Spinal cord (tissue), 9 donors: ENCODE measurements at regions not wholly inside any gene's neighbourhood (a gene's known extent, or its start where the extent isn't known, plus 50 kb on each side); places are given as distances from the start of the nearest gene placed in this dataset.

Experiments
- DNase-seq, 6 donors: peaks; one replicate each; pipeline versions ENCODE4 v3.0.0 to v3.0.0-alpha.2; 2013 to 2015; ENCODE audit warnings: low spot score in 6 of 6, low read depth in 4 of 6
- H3K27ac ChIP-seq: one replicate; pipeline ENCODE4 v1.5.1; 2013; ENCODE audit warnings: low read depth, low read length, control low read depth
- H3K27me3 ChIP-seq: one replicate; pipeline ENCODE4 v1.6.1; 2013; ENCODE audit warnings: low read length; ENCODE audit not compliant: control insufficient read depth, insufficient read depth
- H3K36me3 ChIP-seq: one replicate; pipeline ENCODE4 v1.6.1; 2013; ENCODE audit warnings: low read length; ENCODE audit not compliant: control insufficient read depth, insufficient read depth
- H3K4me1 ChIP-seq: one replicate; pipeline ENCODE4 v1.6.1; 2013; ENCODE audit warnings: low read length; ENCODE audit not compliant: control insufficient read depth, insufficient read depth
- H3K4me3 ChIP-seq: one replicate; pipeline ENCODE4 v1.5.1; 2013; ENCODE audit warnings: low read depth, low read length, control low read depth
- H3K9me3 ChIP-seq: one replicate; pipeline ENCODE4 v1.6.1; 2013; ENCODE audit warnings: low read length; ENCODE audit not compliant: control insufficient read depth, insufficient read depth
- WGBS: methylation state at CpG from one replicate; pipeline ENCODE4 v1.1.5; 2013; ENCODE audit warnings: missing lambda C conversion rate; ENCODE audit not compliant: insufficient coverage; 5-methylcytosine and 5-hydroxymethylcytosine counted together
- donor health status: healthy.

DNA sequence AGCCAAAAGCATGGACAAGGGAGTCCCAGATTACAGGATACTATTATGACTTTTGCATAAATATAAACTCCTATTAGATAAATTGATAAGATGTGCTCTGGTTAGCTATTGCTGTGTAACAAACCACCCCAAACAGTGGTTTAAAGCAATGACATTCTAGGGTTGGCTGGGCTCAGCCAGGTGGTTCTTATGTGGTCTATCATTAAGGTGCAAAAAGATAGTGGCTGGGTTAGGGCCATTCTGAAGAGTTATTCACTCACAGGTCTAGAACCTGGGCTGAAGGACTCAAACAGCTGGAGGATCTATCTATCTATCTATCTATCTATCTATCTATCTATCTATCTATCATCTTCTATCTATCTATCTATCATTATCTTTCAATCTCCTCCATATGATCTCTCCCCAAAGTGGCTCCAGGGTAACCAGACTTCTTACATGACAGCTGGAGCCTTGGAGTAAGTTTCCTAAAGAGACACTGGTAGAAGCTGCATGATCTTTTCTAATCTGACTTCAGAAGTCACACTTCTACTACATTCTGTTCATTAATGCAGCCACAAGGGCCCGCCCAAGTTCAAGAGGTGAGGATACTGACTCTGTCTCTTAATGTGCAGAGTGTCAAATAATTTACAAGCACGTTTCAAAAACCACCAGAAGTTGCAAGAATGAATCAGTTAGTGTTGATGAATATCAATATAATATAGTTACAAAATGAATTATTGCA is 74.9 kb upstream of the XCR1 start:
- no peak overlapping the region for H3K4me3 ChIP-seq
- H3K27me3 ChIP-seq = no peaks in the 10 kb centered on the region
- DNase-seq = no peak
- H3K27ac ChIP-seq = no peak overlapping the region
- H3K4me1 ChIP-seq = no peaks in the 10 kb centered on the region
- H3K36me3 ChIP-seq = no peaks in the 10 kb centered on the region
- no peaks in the 10 kb centered on the region for H3K9me3 ChIP-seq
- no CpG with 5 or more reads among the region's 2 CpGs for WGBS

DNA sequence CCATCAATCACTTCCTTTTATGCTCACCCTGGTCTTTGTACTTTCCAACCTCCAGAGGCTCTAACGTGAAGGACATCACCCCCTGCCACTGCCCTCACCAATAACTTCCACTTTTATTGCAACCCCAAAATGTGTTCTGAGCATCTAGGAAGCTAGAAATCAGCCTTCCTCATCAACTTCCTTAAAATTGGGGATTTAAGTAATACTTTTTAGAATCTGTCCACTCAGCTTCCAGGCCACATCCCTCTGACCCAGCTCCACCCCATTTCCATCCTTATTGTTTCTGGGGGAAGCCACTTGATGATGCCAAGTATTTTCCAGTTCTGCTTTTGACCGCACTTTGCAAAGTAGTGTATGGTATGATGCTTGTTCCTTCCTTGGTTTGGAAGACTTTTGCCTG is 73.5 kb upstream of the XCR1 start:
- H3K4me3 ChIP-seq = no peak overlapping the region
- H3K36me3 ChIP-seq = no peaks in the 10 kb centered on the region
- H3K9me3 ChIP-seq = no peaks in the 10 kb centered on the region
- H3K27me3 ChIP-seq = no peaks in the 10 kb centered on the region
- H3K27ac ChIP-seq = no peak overlapping the region
- no peaks in the 10 kb centered on the region for H3K4me1 ChIP-seq
- WGBS = no CpG with 5 or more reads among the region's 2 CpGs
- no peak for DNase-seq

DNA sequence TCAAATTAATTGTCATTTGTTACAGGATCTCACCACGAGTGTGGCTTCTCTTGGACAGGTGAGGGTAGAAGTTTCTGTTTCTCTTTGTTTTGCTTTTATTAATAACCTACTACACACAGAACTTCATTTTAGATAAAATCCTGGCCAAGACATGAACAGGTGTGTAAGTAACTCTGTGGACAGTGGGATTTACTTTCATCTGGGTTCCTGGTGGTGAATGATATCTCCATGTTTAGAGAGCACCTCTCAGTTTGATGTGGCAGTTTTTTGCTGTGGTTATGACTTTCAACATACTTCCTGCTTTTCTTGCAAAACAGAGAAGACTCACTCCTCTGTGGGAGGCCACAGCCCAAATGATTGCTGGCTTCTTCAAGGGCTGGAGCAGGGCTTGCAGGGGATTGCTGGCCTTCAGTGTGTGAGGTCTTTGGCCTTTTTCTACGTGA is 71.1 kb upstream of the XCR1 start:
- H3K27ac ChIP-seq = no peak overlapping the region
- H3K36me3 ChIP-seq = no peaks in the 10 kb centered on the region
- H3K27me3 ChIP-seq = no peaks in the 10 kb centered on the region
- WGBS = 75% methylated on average over 1 of the region's 2 CpGs
- H3K9me3 ChIP-seq = no peaks in the 10 kb centered on the region
- no peaks in the 10 kb centered on the region for H3K4me1 ChIP-seq
- no peak for DNase-seq
- no peak overlapping the region for H3K4me3 ChIP-seq

DNA sequence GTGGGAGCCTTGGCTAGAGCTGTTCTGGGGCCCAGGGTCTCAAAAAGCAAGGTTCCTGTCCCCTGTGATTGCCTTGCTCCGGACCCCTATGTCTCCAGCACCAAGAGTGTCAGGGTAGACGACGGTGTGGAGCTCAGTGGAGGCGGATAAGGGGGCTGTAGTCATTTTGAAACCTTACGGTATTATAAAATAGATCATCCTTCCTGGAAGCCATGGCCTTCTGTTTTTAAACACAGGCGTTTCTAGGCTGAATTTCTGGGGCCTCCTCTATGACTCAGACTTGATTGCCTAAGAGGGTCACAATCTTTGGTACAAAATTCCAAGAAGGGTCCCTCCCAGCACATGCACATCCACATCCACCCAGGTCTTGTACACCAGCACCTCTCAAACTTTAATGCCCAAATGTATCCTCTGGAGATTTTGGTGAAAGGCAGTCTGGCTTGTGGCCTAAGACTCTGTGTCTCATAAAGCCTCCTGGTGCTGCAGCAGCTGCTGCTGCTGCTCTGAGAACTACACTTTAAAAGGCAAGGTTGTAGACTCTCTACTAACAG is 70.5 kb upstream of the XCR1 start:
- Histone ChIP-seq H3K9me3 (no peaks in the 10 kb centered on the region), H3K36me3 (no peaks in the 10 kb centered on the region), H3K4me3 (no peak overlapping the region), H3K27ac (no peak overlapping the region), H3K4me1 (no peaks in the 10 kb centered on the region), H3K27me3 (no peaks in the 10 kb centered on the region)
- WGBS = 89% methylated on average over 2 of the region's 6 CpGs
- no peak for DNase-seq

DNA sequence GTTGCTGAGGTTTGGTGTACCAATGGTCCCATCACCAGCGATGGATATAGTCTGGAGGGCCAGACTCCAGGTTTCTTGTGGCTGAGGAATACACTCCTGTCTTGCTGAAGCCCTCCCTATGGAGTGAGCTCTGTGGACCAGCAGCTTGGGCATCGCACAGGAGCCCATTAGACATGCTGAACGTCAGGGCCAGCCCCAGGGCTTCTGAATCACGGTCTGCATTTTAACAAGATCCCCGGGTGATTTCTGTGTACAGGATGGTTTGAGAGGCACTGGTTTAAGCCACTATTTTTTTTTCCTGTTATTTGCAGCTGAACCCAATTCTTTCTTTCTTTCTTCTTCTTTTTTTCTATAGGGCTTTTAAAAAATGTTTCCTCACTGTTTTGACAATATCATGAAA is 69.5 kb upstream of the XCR1 start:
- no peaks in the 10 kb centered on the region for H3K4me1 ChIP-seq
- 66% methylated on average over 5 of the region's 5 CpGs for WGBS
- H3K27me3 ChIP-seq = no peaks in the 10 kb centered on the region
- H3K27ac ChIP-seq = no peak overlapping the region
- DNase-seq = no peak
- no peak overlapping the region for H3K4me3 ChIP-seq
- no peaks in the 10 kb centered on the region for H3K36me3 ChIP-seq
- H3K9me3 ChIP-seq = no peaks in the 10 kb centered on the region

DNA sequence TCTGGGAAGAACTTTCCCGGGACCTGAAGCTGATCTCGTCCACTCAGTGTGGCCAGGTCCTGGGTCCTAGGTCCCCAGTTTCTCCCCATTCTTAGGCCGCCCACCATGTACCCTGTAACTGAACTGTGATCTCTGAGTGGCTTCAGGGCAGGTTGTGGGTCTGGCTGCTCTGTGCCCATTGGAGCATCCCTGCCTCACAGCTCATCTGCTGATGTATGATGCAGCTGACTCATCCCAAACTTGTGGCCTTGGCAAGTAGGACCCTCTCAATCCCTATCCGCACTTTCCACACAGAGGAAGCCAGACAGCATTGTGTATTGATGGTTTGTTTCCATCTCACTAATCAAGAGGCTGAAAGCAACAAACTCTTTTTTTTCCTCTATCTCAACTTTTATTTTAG is 69.1 kb upstream of the XCR1 start:
- DNase-seq = no peak
- Histone ChIP-seq H3K4me1 (no peaks in the 10 kb centered on the region), H3K27ac (no peak overlapping the region), H3K9me3 (no peaks in the 10 kb centered on the region), H3K36me3 (no peaks in the 10 kb centered on the region), H3K4me3 (no peak overlapping the region), H3K27me3 (no peaks in the 10 kb centered on the region)
- 100% methylated on average over 3 of the region's 4 CpGs for WGBS

DNA sequence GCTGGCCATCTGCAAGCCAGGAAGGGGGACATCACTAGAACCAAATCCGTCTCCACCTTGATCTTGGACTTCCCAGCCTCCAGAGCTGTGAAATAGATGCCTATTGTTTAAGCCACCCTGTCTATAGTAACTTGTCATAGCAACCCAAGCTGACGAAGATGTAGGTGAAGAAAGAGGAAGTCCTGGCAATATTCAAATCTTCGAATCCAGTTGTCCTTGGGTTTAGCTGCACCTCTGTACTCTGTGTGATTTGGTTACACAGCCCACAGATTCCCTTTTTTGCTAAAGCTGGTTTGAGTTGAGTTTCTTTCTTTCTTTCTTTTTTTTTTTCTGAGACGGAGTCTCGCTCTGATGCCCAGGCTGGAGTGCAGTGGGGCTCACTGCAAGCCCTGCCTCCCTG is 68.0 kb upstream of the XCR1 start:
- no peak overlapping the region for H3K4me3 ChIP-seq
- DNase-seq = no peak
- H3K27ac ChIP-seq = no peak overlapping the region
- no peaks in the 10 kb centered on the region for H3K9me3 ChIP-seq
- no peaks in the 10 kb centered on the region for H3K4me1 ChIP-seq
- WGBS = no CpG with 5 or more reads among the region's 5 CpGs
- H3K36me3 ChIP-seq = no peaks in the 10 kb centered on the region
- H3K27me3 ChIP-seq = no peaks in the 10 kb centered on the region

DNA sequence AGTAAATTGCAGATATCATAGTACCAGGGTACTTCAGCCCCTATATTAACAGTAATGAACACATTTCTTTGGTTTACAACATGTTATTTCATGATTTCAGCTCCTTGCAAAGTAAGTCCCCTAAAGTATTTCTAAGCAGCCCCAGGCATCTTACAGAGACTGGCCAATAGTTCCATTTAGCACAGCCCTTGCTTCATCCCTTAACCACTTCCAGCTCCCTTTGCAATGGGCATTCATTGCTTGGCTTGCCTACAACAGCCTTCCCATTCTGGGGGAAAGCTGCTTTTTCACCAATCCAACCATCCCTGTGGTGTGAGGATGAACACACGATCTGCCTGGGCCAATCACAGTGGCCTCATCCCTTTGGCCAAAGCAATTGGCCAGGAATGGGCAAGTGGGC is 67.2 kb upstream of the XCR1 start:
- Histone ChIP-seq H3K9me3 (no peaks in the 10 kb centered on the region), H3K27me3 (no peaks in the 10 kb centered on the region), H3K4me3 (no peak overlapping the region), H3K4me1 (no peaks in the 10 kb centered on the region), H3K27ac (no peak overlapping the region), H3K36me3 (no peaks in the 10 kb centered on the region)
- DNase-seq = no peak
- WGBS = 88% methylated on average over 1 of the region's 1 CpG

DNA sequence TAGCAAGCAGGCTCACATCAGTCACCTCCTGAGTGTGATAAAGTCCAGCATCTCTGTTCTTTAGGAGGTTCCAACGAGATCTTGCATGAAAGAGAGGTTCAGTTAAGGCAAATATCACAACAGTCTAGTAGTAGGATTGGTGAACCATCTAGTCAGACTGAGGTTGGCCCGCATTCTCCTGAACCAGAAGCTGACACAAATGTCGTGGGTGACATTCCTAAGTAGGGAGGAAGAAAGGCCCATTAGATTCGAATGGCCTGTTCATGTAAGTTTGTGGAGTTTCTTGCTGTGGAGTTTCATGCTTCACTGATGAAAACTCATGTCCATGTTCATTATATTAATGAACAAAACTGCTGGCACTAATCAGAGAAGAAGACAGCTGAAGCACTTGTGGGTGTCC is 66.7 kb upstream of the XCR1 start:
- 100% methylated on average over 1 of the region's 4 CpGs for WGBS
- H3K27ac ChIP-seq = no peak overlapping the region
- H3K4me1 ChIP-seq = no peaks in the 10 kb centered on the region
- H3K9me3 ChIP-seq = no peaks in the 10 kb centered on the region
- DNase-seq = no peak
- H3K27me3 ChIP-seq = no peaks in the 10 kb centered on the region
- H3K36me3 ChIP-seq = no peaks in the 10 kb centered on the region
- no peak overlapping the region for H3K4me3 ChIP-seq

DNA sequence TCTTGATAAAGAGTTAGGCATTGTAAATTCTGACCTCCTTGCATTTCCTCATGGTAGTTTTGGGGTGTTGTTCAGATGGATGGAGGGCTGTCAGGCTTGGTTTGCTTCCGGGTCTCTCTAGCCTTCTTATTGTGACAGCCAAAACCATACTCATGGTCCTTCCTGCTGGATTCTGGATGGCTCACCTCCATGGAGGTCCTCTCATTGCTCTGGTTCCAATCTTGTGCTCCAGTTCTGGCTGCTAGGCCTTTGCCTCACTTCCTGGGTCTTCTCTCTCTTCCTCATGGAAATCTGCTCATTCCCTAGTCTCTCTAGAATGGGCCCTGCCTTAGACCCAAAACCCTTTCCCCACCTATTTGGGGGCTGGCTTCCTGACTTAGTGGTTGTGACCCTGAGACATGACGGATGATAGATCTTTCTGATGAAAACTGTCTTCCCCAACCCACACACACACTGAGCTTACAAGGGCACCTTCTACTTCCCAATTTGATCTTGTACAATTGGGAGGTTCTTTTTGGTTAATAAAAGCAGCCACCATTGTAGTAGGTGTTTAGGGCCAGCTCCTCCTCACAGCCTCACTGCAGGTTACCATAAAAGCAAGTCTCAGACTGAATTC is 66.2 kb upstream of the XCR1 start:
- no peak for DNase-seq
- no peaks in the 10 kb centered on the region for H3K36me3 ChIP-seq
- H3K27me3 ChIP-seq = no peaks in the 10 kb centered on the region
- H3K4me1 ChIP-seq = no peaks in the 10 kb centered on the region
- 100% methylated on average over 1 of the region's 2 CpGs for WGBS
- H3K27ac ChIP-seq = no peak overlapping the region
- H3K9me3 ChIP-seq = no peaks in the 10 kb centered on the region
- H3K4me3 ChIP-seq = no peak overlapping the region
